ENCODE measurements at regions not wholly inside any gene's neighbourhood (a gene's known extent, or its start where the extent isn't known, plus 50 kb on each side); places are given as distances from the start of the nearest gene placed in this dataset.

DNA sequence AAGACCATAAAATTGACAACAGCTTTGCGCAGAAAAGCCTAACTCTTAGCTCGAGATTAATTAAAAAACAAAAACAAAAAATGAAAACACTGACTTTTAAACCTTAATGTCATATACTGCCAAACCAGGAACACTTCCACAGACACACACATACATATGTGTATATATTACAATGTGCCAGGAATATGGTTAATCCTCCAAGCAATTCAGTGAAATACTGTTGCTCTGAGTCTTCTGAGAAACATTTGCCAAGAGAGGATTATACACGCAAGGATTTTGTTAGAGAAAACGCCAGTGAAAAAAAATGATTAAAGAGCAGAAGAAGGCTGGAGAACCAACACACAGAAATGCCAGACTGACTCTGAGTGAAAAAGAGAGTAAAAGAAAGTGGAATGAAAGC is 116.7 kb upstream of the CHRM3 start:
- no peak overlapping the region for H3K4me3 ChIP-seq (replicated peaks; ENCODE audit: low read depth, low read length)
- TF ChIP-seq, protein P1, sequence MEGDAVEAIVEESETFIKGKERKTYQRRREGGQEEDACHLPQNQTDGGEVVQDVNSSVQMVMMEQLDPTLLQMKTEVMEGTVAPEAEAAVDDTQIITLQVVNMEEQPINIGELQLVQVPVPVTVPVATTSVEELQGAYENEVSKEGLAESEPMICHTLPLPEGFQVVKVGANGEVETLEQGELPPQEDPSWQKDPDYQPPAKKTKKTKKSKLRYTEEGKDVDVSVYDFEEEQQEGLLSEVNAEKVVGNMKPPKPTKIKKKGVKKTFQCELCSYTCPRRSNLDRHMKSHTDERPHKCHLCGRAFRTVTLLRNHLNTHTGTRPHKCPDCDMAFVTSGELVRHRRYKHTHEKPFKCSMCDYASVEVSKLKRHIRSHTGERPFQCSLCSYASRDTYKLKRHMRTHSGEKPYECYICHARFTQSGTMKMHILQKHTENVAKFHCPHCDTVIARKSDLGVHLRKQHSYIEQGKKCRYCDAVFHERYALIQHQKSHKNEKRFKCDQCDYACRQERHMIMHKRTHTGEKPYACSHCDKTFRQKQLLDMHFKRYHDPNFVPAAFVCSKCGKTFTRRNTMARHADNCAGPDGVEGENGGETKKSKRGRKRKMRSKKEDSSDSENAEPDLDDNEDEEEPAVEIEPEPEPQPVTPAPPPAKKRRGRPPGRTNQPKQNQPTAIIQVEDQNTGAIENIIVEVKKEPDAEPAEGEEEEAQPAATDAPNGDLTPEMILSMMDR (IDR thresholded peaks at IDR 0.05; ENCODE audit: low read length, missing control alignments): no peak
- no peak for DNase-seq (ENCODE audit: low read depth)

DNA sequence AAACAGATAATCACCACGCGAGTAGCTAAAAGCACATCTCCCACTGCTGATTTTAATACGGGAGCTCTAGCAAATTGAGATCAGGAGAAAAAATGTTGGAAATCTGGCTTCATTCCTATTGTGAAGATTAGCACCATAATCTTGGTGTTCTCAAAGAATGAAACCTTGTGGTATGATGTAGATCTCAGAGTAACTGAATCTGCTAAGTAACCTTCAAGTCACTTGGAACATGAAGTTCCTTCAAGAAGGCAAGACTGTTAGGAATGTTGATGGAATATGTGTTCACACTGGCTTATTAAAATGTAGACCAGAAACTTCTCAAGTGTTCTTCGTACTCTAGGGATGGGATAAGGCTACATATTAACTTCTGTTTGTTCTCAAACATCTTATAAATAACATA is 117.4 kb upstream of the CHRM3 start:
- H3K4me3 ChIP-seq (replicated peaks; ENCODE audit: low read depth, low read length): no peak overlapping the region
- TF ChIP-seq, protein P1 (IDR thresholded peaks at IDR 0.05; ENCODE audit: low read length, missing control alignments): no peak
- no peak for DNase-seq (ENCODE audit: low read depth)

DNA sequence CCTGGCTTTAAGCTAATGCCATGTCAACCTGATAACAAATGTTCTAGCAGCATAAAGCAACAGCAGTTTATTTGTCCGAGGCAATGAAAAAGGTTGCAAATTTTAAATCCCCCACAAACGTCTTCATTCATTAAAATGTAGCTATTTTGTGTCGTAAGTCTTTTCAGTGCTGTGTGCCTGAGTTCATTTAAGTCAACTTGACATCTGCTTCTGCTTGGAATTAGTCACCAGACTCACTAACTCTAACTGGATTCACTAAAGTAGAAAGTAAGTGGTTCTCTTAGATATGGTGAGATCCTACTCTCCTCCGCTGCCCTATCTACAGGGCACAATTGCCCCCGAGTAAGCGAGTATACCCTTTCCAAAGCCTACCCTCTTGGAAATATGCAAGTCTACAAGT is 118.4 kb upstream of the CHRM3 start:
- H3K4me3 ChIP-seq (replicated peaks; ENCODE audit: low read depth, low read length): no peak overlapping the region
- no peak for DNase-seq (ENCODE audit: low read depth)
- TF ChIP-seq, protein P1 (IDR thresholded peaks at IDR 0.05; ENCODE audit: low read length, missing control alignments): no peak

DNA sequence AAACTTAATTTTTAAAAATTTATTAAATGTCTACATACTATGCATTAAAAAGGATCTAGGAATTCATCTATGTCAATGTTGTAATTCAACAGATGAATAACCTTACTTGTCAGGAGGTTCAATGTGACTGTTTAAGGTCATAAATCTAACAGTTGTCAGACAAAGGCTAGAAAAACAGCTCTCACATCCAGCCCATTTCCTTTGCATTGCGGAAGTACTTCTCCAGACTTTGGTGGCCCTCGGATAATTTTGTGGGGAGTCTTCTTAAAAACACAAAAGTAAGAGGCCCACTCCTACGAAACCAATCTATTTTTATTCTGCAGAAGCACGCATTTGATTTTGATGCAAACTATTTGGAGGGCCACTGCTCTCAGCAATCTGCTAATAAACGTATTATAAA is 122.6 kb upstream of the CHRM3 start:
- DNase-seq (ENCODE audit: low read depth): no peak
- H3K4me3 ChIP-seq (replicated peaks; ENCODE audit: low read depth, low read length): no peak overlapping the region
- TF ChIP-seq, protein P1 (IDR thresholded peaks at IDR 0.05; ENCODE audit: low read length, missing control alignments): no peak

DNA sequence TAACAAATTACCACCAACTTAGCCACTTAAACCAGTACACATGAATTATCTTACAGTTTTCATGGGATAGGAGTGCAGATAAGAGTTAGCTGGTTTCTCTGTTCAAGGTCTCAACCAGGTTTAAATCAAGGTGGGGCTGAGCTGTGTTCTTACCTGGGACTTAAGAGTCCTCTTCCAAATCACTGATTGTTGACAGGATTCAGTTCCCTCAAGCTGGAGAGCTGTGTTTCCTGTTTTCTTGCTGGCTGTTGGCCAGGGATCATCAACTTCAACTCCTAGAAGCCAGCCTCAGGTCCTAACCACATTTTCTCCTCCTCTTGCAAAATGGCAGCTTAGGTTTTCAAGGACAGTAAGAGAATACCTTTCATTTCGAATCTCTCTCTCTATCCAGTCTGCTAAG is 123.8 kb upstream of the CHRM3 start:
- DNase-seq (ENCODE audit: low read depth): no peak
- TF ChIP-seq, protein P1 (IDR thresholded peaks at IDR 0.05; ENCODE audit: low read length, missing control alignments): no peak
- no peak overlapping the region for H3K4me3 ChIP-seq (replicated peaks; ENCODE audit: low read depth, low read length)

DNA sequence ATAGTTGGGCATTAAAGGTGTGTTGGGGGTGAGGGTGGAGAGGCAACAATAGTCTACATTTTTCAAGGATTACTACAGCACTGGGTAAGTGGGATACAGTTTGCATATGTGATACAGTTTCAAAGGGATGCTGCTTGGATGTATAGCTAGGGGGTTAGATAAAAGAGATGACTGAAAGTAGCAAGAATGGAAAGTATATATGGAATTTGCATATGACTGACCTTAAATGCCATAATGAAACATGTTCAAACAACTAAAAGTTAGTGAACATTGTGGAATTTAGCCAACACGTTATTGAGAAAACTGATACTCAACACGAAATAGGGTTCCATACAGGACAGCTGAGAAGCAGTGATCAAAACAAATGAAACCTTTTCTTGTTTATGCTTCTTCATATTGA is 124.8 kb upstream of the CHRM3 start:
- no peak for DNase-seq (ENCODE audit: low read depth)
- TF ChIP-seq, protein P1 (IDR thresholded peaks at IDR 0.05; ENCODE audit: low read length, missing control alignments): no peak
- H3K4me3 ChIP-seq (replicated peaks; ENCODE audit: low read depth, low read length): no peak overlapping the region

DNA sequence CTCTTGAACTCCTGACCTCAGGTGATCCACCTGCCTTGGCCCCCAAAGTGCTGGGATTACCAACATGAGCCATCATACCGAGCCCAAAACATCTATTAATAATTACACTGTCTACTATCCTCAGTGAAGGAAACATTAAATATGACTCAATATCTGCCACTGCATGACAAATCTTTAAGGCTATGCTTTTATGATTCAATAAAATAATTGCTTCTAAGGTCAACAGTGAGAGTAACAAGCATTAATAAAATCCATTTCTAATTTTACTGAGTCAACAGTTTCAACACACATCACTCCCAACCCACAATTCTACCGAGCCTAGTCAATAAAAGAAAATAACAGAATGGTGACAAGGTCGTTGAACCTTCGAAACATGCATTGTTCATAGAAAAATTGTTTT is 125.5 kb upstream of the CHRM3 start:
- DNase-seq (ENCODE audit: low read depth): no peak
- no peak overlapping the region for H3K4me3 ChIP-seq (replicated peaks; ENCODE audit: low read depth, low read length)
- TF ChIP-seq, protein P1 (IDR thresholded peaks at IDR 0.05; ENCODE audit: low read length, missing control alignments): no peak

Data from fibroblast of pulmonary artery (primary cell).